Endothelial cell (in vitro differentiated cells): ENCODE measurements at regions not wholly inside any gene's neighbourhood (a gene's known extent, or its start where the extent isn't known, plus 50 kb on each side); places are given as distances from the start of the nearest gene placed in this dataset.

ENCODE experiments used
- DNase-seq: peaks from one replicate; pipeline ENCODE4 v3.0.0; 2021; ENCODE audit warnings: low spot score
- H3K27ac Mint-ChIP-seq: one replicate; pipeline ENCODE4 v1.8.0; 2021; ENCODE audit warnings: mixed read lengths, inconsistent platforms; ENCODE audit not compliant: unreplicated experiment
- H3K27me3 Mint-ChIP-seq: one replicate; pipeline ENCODE4 v1.8.0; 2021; ENCODE audit warnings: mild to moderate bottlenecking, moderate library complexity, mixed read lengths, inconsistent platforms; ENCODE audit not compliant: unreplicated experiment
- H3K36me3 Mint-ChIP-seq: one replicate; pipeline ENCODE4 v1.8.0; 2021; ENCODE audit warnings: mild to moderate bottlenecking, low read depth, mixed read lengths, inconsistent platforms; ENCODE audit not compliant: unreplicated experiment
- H3K4me1 Mint-ChIP-seq: one replicate; pipeline ENCODE4 v1.8.0; 2021; ENCODE audit warnings: mild to moderate bottlenecking, mixed read lengths, inconsistent platforms; ENCODE audit not compliant: unreplicated experiment
- H3K4me3 Mint-ChIP-seq: one replicate; pipeline ENCODE4 v1.8.0; 2021; ENCODE audit warnings: mild to moderate bottlenecking, mixed read lengths, inconsistent platforms; ENCODE audit not compliant: unreplicated experiment
- H3K9me3 Mint-ChIP-seq: one replicate; pipeline ENCODE4 v1.8.0; 2021; ENCODE audit warnings: mixed read lengths, inconsistent platforms; ENCODE audit not compliant: unreplicated experiment
- TF ChIP-seq, protein P1 (sequence below): fragments of 200-600 bp; sonication (generic); IDR thresholded peaks from one replicate; pipeline ENCODE4 v1.5.0; 2021; ENCODE audit warnings: antibody characterized with exemption; ENCODE audit not compliant: unreplicated experiment

DNA sequence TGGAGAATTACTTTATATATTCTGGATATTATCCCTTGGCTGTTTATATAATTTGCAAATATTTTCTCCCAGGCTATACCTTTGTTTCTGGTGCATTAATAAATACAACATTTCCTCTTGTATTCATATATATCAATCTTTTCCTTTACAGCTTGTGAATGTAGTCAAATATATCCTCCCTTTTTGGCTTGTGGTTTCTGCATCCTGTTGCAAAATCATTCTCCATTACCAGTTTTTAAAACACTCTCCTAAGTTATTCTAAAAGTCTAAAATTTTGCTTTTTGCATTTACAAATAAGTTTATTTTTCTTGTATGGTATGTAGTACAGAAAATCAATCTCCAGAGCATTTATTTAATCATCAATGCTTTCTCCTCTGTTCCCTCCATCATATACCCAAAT is 909.4 kb downstream of the ADGRL2 start:
- TF ChIP-seq, protein P1, sequence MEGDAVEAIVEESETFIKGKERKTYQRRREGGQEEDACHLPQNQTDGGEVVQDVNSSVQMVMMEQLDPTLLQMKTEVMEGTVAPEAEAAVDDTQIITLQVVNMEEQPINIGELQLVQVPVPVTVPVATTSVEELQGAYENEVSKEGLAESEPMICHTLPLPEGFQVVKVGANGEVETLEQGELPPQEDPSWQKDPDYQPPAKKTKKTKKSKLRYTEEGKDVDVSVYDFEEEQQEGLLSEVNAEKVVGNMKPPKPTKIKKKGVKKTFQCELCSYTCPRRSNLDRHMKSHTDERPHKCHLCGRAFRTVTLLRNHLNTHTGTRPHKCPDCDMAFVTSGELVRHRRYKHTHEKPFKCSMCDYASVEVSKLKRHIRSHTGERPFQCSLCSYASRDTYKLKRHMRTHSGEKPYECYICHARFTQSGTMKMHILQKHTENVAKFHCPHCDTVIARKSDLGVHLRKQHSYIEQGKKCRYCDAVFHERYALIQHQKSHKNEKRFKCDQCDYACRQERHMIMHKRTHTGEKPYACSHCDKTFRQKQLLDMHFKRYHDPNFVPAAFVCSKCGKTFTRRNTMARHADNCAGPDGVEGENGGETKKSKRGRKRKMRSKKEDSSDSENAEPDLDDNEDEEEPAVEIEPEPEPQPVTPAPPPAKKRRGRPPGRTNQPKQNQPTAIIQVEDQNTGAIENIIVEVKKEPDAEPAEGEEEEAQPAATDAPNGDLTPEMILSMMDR = no peak
- peaks cover 1% of the 10 kb centered on the region for H3K27me3 Mint-ChIP-seq
- no peaks in the 10 kb centered on the region for H3K9me3 Mint-ChIP-seq
- H3K27ac Mint-ChIP-seq = no peak overlapping the region
- H3K4me3 Mint-ChIP-seq = no peak overlapping the region
- peaks cover 4% of the 10 kb centered on the region for H3K4me1 Mint-ChIP-seq
- no peak for DNase-seq
- no peaks in the 10 kb centered on the region for H3K36me3 Mint-ChIP-seq

DNA sequence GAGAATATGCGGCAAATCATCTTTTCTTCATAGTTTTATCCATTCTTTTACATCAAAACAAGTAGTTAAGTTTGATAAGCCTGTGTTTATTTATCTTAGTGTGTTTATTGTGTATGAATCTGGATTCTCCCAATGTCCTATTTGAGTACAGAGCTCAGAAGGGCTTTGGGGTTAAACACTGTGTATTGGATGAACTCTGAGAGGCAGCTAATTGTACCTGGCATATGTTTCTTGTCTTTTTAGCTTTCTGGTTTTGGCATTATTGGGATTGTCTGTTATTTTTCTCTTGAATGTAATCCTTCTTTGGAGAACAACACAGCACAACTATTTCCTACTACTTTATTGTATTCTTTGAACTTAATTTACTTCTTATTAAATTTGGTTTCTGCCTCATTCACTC is 906.9 kb downstream of the ADGRL2 start:
- Mint-ChIP-seq H3K36me3 (no peaks in the 10 kb centered on the region), H3K27me3 (peaks cover 1% of the 10 kb centered on the region)
- TF ChIP-seq, protein P1 = no peak

DNA sequence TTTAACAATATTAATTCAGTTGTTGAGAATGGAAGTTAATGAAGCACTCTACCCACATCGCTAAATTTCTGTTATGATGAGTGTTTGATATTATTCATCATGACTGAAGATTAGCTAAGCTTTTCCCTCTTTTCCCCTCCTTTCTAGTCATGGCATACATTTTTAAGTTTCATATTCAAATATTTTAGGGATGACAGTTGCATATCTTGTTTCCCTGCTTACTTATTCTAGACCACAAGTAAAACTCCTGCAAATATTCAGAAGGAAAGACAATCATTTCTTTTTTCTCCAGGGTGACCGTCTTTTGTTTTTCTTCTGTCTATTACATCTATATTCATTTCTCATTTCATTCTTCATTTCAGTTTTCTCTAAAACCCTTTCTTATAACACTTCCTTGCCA is 906.0 kb downstream of the ADGRL2 start:
- Mint-ChIP-seq H3K9me3 (no peaks in the 10 kb centered on the region), H3K27me3 (peaks cover 1% of the 10 kb centered on the region), H3K27ac (no peak overlapping the region), H3K36me3 (no peaks in the 10 kb centered on the region), H3K4me1 (peaks cover 7% of the 10 kb centered on the region), H3K4me3 (no peak overlapping the region)
- DNase-seq = no peak
- TF ChIP-seq, protein P1 = no peak

More for the DNA sequence above, 906.9 kb downstream of the ADGRL2 start:
- Mint-ChIP-seq H3K9me3 (no peaks in the 10 kb centered on the region), H3K27ac (no peak overlapping the region), H3K4me3 (no peak overlapping the region), H3K4me1 (peaks cover 7% of the 10 kb centered on the region)
- DNase-seq = no peak

DNA sequence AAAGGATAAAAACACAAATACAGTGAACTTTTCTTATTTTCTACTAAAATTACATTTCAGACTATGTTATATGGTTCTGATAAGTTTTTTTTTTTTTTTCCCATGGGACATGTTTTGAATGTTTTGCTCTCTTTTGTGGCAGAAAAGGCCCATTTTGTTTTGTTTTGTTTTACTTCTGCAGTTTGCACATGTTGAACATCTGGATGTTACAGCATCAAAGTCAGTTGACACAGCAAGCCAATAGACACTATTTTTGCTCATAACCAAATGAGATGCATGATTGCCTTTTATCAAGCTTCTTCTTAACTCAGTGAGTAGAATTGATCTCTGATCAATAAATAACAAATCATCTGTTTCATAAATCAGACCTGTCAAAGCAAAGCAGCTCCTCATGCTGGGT is 904.2 kb downstream of the ADGRL2 start:
- H3K36me3 Mint-ChIP-seq = no peaks in the 10 kb centered on the region
- no peaks in the 10 kb centered on the region for H3K9me3 Mint-ChIP-seq
- peaks cover 7% of the 10 kb centered on the region for H3K4me1 Mint-ChIP-seq
- DNase-seq = no peak
- H3K27me3 Mint-ChIP-seq = peaks cover 1% of the 10 kb centered on the region
- no peak overlapping the region for H3K4me3 Mint-ChIP-seq
- TF ChIP-seq, protein P1 = no peak
- H3K27ac Mint-ChIP-seq = no peak overlapping the region

DNA sequence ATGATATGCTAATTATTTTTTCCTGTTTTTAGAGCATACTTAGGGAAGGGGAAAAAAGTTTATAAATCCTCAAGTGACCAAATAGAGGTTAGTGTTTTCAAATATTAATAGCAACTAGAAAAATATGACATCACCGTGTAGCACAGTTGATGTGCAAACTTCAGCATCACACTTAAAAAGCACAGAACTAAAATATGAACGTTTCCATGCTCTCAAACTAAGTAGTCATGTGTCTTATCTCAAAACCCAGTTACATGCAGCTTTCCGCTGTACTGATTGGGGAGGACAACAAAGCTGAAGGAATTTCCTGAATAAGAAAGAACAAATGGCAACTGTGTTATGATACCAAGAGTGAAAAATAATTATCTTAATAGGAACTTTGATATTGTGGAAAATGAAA is 903.7 kb downstream of the ADGRL2 start:
- DNase-seq = no peak
- Mint-ChIP-seq H3K9me3 (no peaks in the 10 kb centered on the region), H3K4me1 (peaks cover 7% of the 10 kb centered on the region), H3K4me3 (no peak overlapping the region), H3K27ac (no peak overlapping the region), H3K36me3 (no peaks in the 10 kb centered on the region), H3K27me3 (peaks cover 1% of the 10 kb centered on the region)
- TF ChIP-seq, protein P1 = no peak
